Mesothelial cell of epicardium (in vitro differentiated cells): ENCODE measurements at regions not wholly inside any gene's neighbourhood (a gene's known extent, or its start where the extent isn't known, plus 50 kb on each side); places are given as distances from the start of the nearest gene placed in this dataset.
"Not testable (repeated sequence)": the region's sequence is repeated elsewhere in the genome, so short reads cannot be mapped to it uniquely, and the experiment has no call there.

Source experiments
- DNase-seq, 2 experiments: peaks; one replicate each; pipeline ENCODE4 v3.0.0; 2021; ENCODE audit warnings: low spot score in 2 of 2; ENCODE audit not compliant: unreplicated experiment in 2 of 2
- H3K27ac Mint-ChIP-seq: 2 replicates; pipeline ENCODE4 v1.8.0; 2021; ENCODE audit warnings: mixed read lengths
- H3K27me3 Mint-ChIP-seq: 2 replicates; pipeline ENCODE4 v1.8.0; 2021; ENCODE audit warnings: low read depth, mixed read lengths
- H3K36me3 Mint-ChIP-seq: 2 replicates; pipeline ENCODE4 v1.8.0; 2021; ENCODE audit warnings: mixed read lengths
- H3K4me1 Mint-ChIP-seq: 2 replicates; pipeline ENCODE4 v1.8.0; 2021; ENCODE audit warnings: mixed read lengths
- H3K4me3 Mint-ChIP-seq: 2 replicates; pipeline ENCODE4 v1.8.0; 2021; ENCODE audit warnings: mild to moderate bottlenecking, moderate library complexity, mixed read lengths
- H3K9me3 Mint-ChIP-seq: 2 replicates; pipeline ENCODE4 v1.8.0; 2021; ENCODE audit warnings: mixed read lengths
- CTCF ChIP-seq: fragments of 200-600 bp; sonication (generic); IDR thresholded peaks from one replicate; pipeline ENCODE4 v1.5.0; 2021; ENCODE audit warnings: antibody characterized with exemption; ENCODE audit not compliant: unreplicated experiment

GRCh38 chr7:152541892-152542291 lies 106.1 kb upstream of the KMT2C start:
- no peaks in the 10 kb centered on the region for H3K9me3 Mint-ChIP-seq
- no peak for TF ChIP-seq CTCF
- DNase-seq, result no peak
- H3K36me3 Mint-ChIP-seq, result no peaks in the 10 kb centered on the region
- H3K4me1 Mint-ChIP-seq, result peaks cover 10% of the 10 kb centered on the region
- H3K27ac Mint-ChIP-seq, result no peak overlapping the region
- H3K4me3 Mint-ChIP-seq, result no peak overlapping the region
- H3K27me3 Mint-ChIP-seq, result peaks cover 6% of the 10 kb centered on the region

- H3K27ac Mint-ChIP-seq, H3K36me3 Mint-ChIP-seq, H3K4me1 Mint-ChIP-seq, H3K27me3 Mint-ChIP-seq, DNase-seq, H3K4me3 Mint-ChIP-seq, H3K9me3 Mint-ChIP-seq: not testable (repeated sequence)
These were observed 103.3 kb upstream of the KMT2C start for GRCh38 chr7:152539190-152539495.

GRCh38 chr7:152538346-152539189 lies 102.8 kb upstream of the KMT2C start:
- H3K36me3 Mint-ChIP-seq, H3K27ac Mint-ChIP-seq, H3K4me3 Mint-ChIP-seq, H3K4me1 Mint-ChIP-seq, H3K9me3 Mint-ChIP-seq, H3K27me3 Mint-ChIP-seq, DNase-seq: not testable (repeated sequence)

GRCh38 chr7:152537639-152538038 lies 101.8 kb upstream of the KMT2C start:
- Mint-ChIP-seq H3K27me3 (no peaks in the 10 kb centered on the region), H3K4me3 (no peak overlapping the region), H3K36me3 (peaks cover 2% of the 10 kb centered on the region), H3K4me1 (peaks cover 7% of the 10 kb centered on the region), H3K27ac (no peak overlapping the region), H3K9me3 (peaks cover 5% of the 10 kb centered on the region)
- no peak for TF ChIP-seq CTCF
- DNase-seq, result no peak

GRCh38 chr7:152528612-152529011 lies 92.8 kb upstream of the KMT2C start:
- no peaks in the 10 kb centered on the region for H3K27me3 Mint-ChIP-seq
- H3K4me3 Mint-ChIP-seq, result no peak overlapping the region
- no peaks in the 10 kb centered on the region for H3K9me3 Mint-ChIP-seq
- no peak overlapping the region for H3K27ac Mint-ChIP-seq
- no peak for TF ChIP-seq CTCF
- DNase-seq, result no peak
- no peaks in the 10 kb centered on the region for H3K36me3 Mint-ChIP-seq
- H3K4me1 Mint-ChIP-seq, result peaks cover 2% of the 10 kb centered on the region

- Mint-ChIP-seq H3K4me1 (peaks cover 7% of the 10 kb centered on the region), H3K4me3 (no peak overlapping the region), H3K27me3 (no peaks in the 10 kb centered on the region), H3K9me3 (no peaks in the 10 kb centered on the region), H3K27ac (no peak overlapping the region), H3K36me3 (no peaks in the 10 kb centered on the region)
- TF ChIP-seq CTCF, result no peak
- DNase-seq, result no peak
These were observed 91.8 kb upstream of the KMT2C start for GRCh38 chr7:152527610-152528032.

- no peak for TF ChIP-seq CTCF
- no peaks in the 10 kb centered on the region for H3K9me3 Mint-ChIP-seq
- no peaks in the 10 kb centered on the region for H3K27me3 Mint-ChIP-seq
- no peak for DNase-seq
- H3K4me1 Mint-ChIP-seq, result peaks cover 15% of the 10 kb centered on the region
- H3K36me3 Mint-ChIP-seq, result no peaks in the 10 kb centered on the region
- no peak overlapping the region for H3K4me3 Mint-ChIP-seq
- no peak overlapping the region for H3K27ac Mint-ChIP-seq
These were observed 88.1 kb upstream of the KMT2C start for GRCh38 chr7:152523916-152524315.
